Stomach (tissue), 8 donors: ENCODE measurements at regions not wholly inside any gene's neighbourhood (a gene's known extent, or its start where the extent isn't known, plus 50 kb on each side); places are given as distances from the start of the nearest gene placed in this dataset.

ENCODE experiments used
- DNase-seq, 2 donors: peaks; one replicate each; pipeline versions ENCODE4 v3.0.0 to v3.0.0-alpha.2; 2013 to 2019
- H3K27ac ChIP-seq, 5 donors: fragments of 200-600 bp in 4 of 5; sonication (generic) in 4 of 5; one replicate each; pipeline ENCODE4 v1.5.1; 2013 to 2019; ENCODE audit warnings: mild to moderate bottlenecking in 1 of 5, moderate library complexity in 1 of 5
- H3K27me3 ChIP-seq, 3 donors: fragments of 200-600 bp; sonication (generic); one replicate each; pipeline ENCODE4 v1.5.1; 2017 to 2019; ENCODE audit warnings: mixed run types in 1 of 3
- H3K36me3 ChIP-seq, 4 donors: fragments of 200-600 bp; sonication (generic); 1 replicate in 3 of 4; 2 replicates in 1 of 4; pipeline ENCODE4 v1.5.1; 2016 to 2019
- H3K4me1 ChIP-seq, 4 donors: fragments of 200-600 bp; sonication (generic); one replicate each; pipeline ENCODE4 v1.5.1; 2016 to 2019
- H3K4me3 ChIP-seq, 4 donors: fragments of 200-600 bp; sonication (generic) in 3 of 4; one replicate each; pipeline ENCODE4 v1.5.1; 2016 to 2019; ENCODE audit warnings: mild to moderate bottlenecking in 1 of 4
- H3K9me3 ChIP-seq, 4 donors: fragments of 200-600 bp; sonication (generic); one replicate each; pipeline ENCODE4 v1.5.1; 2016 to 2019
- EP300 ChIP-seq: sonication (generic); formaldehyde crosslinking; IDR thresholded peaks from one replicate; pipeline ENCODE4 v1.6.1; 2017; ENCODE audit warnings: antibody characterized with exemption
- POLR2A ChIP-seq, 4 donors: fragments of 450-650 bp; IDR thresholded peaks; one replicate each; pipeline ENCODE4 v1.6.1; 2016; ENCODE audit warnings: antibody characterized with exemption in 4 of 4, control low read depth in 2 of 4, mild to moderate bottlenecking in 1 of 4, moderate library complexity in 1 of 4
- POLR2AphosphoS5 ChIP-seq, 3 donors: sonication (generic); formaldehyde crosslinking; IDR thresholded peaks; one replicate each; pipeline ENCODE4 v1.6.1; 2016; ENCODE audit warnings: antibody characterized with exemption in 3 of 3
- WGBS, 5 donors: extraction: QIAGEN DNeasy Blood & Tissue Kit in 3 of 5; methylation state at CpG; one replicate each; pipeline versions ENCODE4 v1.1.5 to v1.1.7; 2013 to 2018; 5-methylcytosine and 5-hydroxymethylcytosine counted together
- intact Hi-C: fragments of 100-400 bp; cut with DNase I; formaldehyde crosslinking; loops from one replicate; pipeline ENCODE4 v1.15.1; 2023; ENCODE audit warnings: low total_unique reads
- TF ChIP-seq, protein P1 (sequence below), 7 experiments: fragments of 450-650 bp in 4 of 7; fragments of 200-600 bp in 3 of 7; sonication (generic) in 3 of 7; IDR thresholded peaks; one replicate each; pipeline ENCODE4 v1.5.1; 2016 to 2019; ENCODE audit warnings: antibody characterized with exemption in 7 of 7, control low read depth in 2 of 7, mild to moderate bottlenecking in 1 of 7
- donor health status: healthy with polysubstance abuse.
- donor health status: Bipolar disorder and iron deficiency.
- donor health status: healthy.

DNA sequence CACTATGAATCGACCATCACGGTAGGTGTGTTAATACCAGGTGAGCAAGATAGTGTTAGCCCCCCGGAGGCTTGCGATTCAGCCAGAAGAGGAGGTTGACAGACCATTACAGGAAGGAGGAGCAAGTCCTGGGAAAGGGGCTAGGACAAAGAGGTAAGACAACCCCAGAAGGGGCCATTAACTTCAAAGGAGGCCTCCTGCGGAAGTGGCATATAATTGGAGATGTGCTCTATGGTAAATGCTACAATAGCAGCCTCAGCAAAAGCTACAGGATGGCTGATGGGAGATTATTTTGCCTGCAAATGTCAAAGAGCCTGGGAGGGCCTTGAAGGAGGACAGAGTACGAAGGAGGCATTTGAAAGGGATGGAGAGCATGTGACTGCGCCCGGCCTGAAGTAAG, 108.6 kb upstream of the CITED2 start:
- WGBS, 5 donors, result 92 to 96% (median 95%) methylated on average over 8 of the region's 8 CpGs

DNA sequence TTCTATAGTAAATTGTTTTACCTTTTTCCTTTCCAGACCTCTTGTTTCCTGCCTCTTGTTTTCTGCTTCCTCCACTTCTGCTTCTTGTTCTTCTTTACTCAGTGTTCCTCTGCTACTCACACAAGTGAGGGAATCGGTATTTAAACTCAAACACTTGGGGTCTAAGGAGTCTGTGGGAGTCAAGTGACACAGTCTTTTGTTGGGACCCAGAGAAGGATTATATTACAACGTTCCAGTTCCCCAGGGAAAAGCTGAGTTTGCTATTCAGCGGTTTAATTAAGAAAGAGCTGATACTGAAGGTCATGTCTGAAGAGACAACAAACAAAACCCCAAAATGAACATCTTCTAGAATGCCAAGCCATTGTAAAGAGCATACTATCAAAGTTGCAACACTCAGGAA, 107.8 kb upstream of the CITED2 start:
- no peaks in the 10 kb centered on the region for H3K36me3 ChIP-seq
- intact Hi-C loops, result no loop called here
- no peak for DNase-seq
- no peak overlapping the region for H3K4me3 ChIP-seq
- H3K4me1 ChIP-seq, result peaks cover 0 to 8% (median 0%) of the 10 kb centered on the region in 4 donors
- no peak overlapping the region for H3K27ac ChIP-seq
- 46 to 54% (median 51%) methylated on average over 3 of the region's 3 CpGs for WGBS, 5 donors
- no peaks in the 10 kb centered on the region for H3K9me3 ChIP-seq
- no peaks in the 10 kb centered on the region for H3K27me3 ChIP-seq
- no peak for TF ChIP-seq POLR2AphosphoS5 (IDR thresholded peaks at IDR 0.05)
- no peak for TF ChIP-seq POLR2A (IDR thresholded peaks at IDR 0.05)
- TF ChIP-seq EP300, result no peak

More for the DNA sequence above, 108.6 kb upstream of the CITED2 start:
- TF ChIP-seq EP300 (no peak), POLR2A (IDR thresholded peaks at IDR 0.05) (no peak), POLR2AphosphoS5 (IDR thresholded peaks at IDR 0.05) (no peak)
- TF ChIP-seq, protein P1, sequence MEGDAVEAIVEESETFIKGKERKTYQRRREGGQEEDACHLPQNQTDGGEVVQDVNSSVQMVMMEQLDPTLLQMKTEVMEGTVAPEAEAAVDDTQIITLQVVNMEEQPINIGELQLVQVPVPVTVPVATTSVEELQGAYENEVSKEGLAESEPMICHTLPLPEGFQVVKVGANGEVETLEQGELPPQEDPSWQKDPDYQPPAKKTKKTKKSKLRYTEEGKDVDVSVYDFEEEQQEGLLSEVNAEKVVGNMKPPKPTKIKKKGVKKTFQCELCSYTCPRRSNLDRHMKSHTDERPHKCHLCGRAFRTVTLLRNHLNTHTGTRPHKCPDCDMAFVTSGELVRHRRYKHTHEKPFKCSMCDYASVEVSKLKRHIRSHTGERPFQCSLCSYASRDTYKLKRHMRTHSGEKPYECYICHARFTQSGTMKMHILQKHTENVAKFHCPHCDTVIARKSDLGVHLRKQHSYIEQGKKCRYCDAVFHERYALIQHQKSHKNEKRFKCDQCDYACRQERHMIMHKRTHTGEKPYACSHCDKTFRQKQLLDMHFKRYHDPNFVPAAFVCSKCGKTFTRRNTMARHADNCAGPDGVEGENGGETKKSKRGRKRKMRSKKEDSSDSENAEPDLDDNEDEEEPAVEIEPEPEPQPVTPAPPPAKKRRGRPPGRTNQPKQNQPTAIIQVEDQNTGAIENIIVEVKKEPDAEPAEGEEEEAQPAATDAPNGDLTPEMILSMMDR (IDR thresholded peaks at IDR 0.05), result no peak
- Histone ChIP-seq H3K27ac (no peak overlapping the region), H3K36me3 (no peaks in the 10 kb centered on the region), H3K9me3 (no peaks in the 10 kb centered on the region), H3K4me3 (no peak overlapping the region), H3K27me3 (no peaks in the 10 kb centered on the region), H3K4me1 (peaks cover 0 to 8% (median 0%) of the 10 kb centered on the region in 4 donors)
- intact Hi-C loops, result no loop called here
- DNase-seq, result no peak

DNA sequence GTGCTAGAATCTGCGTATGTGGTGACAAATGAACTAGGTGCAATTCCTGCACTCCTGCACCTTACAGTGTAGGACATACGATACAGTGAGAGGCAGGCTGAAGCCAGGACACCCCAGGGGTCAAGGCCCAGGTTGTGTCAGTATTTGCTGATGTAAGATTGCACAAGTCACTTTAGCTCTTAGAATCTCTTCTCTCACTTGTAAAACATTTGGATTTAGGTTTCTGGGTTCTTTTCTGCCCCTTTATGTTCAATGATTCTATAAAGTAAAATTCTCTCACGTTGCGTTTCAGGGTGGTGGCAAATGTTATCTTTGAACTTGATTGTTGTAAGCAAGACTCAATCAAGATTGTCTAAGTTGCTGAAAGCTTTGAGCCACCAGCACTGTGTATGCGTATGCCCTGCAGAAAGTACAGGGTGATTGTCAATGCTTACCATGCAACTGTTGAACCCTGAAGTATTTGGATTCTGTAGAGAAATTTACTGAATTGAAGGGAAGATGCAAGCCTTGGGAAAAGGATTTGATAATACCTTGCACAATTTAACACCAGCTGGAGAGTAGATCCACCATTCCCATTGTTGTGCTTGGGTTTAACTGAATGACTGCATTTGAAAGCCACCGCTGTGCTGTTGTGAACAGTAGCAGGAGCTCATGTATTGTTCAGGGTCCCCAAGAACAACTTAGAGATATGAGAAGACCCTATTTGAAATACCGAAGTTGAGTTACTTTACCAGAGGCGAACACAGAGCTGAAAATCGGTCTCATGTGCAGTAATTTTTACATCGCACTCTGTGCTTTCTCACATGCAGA, 106.1 kb upstream of the CITED2 start:
- no peak for DNase-seq
- 69 to 86% (median 82%) methylated on average over 10 of the region's 10 CpGs for WGBS, 5 donors
- no peaks in the 10 kb centered on the region for H3K36me3 ChIP-seq
- no peak overlapping the region for H3K4me3 ChIP-seq
- H3K9me3 ChIP-seq, result no peaks in the 10 kb centered on the region
- H3K27ac ChIP-seq, result no peak overlapping the region
- H3K4me1 ChIP-seq, result peaks cover 0 to 1% (median 0%) of the 10 kb centered on the region in 4 donors
- H3K27me3 ChIP-seq, result no peaks in the 10 kb centered on the region
- intact Hi-C loops, result no loop called here
- TF ChIP-seq POLR2A (IDR thresholded peaks at IDR 0.05), result no peak
- no peak for TF ChIP-seq POLR2AphosphoS5 (IDR thresholded peaks at IDR 0.05)
- TF ChIP-seq EP300, result no peak
- TF ChIP-seq, protein P1 (IDR thresholded peaks at IDR 0.05), result no peak

DNA sequence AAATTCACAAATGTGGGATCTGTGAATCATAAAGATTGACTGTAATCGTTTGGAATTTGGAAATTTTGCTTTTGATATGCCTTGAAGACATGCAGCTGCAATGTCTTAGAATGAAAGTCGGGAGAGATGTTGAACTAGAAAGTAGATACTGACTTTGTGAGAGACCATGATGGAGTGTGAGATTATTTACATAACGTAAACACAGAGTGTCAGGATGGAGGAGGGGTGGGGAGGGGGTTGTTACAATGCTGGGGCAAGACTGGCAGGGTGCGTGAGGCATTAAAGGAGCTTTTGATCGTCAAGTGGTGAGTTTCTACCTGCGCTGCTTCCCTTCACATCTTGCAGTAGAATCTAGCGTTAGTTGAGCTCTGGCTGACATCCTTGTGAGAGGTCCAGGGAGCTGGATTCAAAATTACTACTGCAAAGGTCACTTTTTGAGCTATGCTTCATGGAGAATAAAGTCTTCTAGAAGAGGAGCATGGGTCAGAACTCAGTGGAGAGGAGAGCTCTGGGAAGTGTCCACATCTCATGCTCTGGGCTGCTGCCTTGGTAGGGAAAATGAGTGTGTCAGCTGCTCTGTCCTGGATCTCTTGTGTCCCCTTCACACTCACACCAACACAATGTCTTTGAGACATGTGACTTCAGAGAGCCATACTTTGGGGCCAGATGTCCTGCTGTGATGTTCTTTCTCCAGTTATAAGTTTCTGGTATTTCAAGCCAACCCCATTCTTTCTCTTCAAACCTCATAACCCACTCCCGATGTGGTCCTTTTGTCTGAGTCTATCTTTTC, 105.2 kb upstream of the CITED2 start:
- 82 to 92% (median 86%) methylated on average over 8 of the region's 8 CpGs for WGBS, 5 donors
- no peak overlapping the region for H3K4me3 ChIP-seq
- intact Hi-C loops, result no loop called here
- no peaks in the 10 kb centered on the region for H3K27me3 ChIP-seq
- no peaks in the 10 kb centered on the region for H3K36me3 ChIP-seq
- H3K9me3 ChIP-seq, result no peaks in the 10 kb centered on the region
- no peak overlapping the region for H3K27ac ChIP-seq
- DNase-seq, result no peak
- TF ChIP-seq EP300 (no peak), POLR2A (IDR thresholded peaks at IDR 0.05) (no peak), POLR2AphosphoS5 (IDR thresholded peaks at IDR 0.05) (no peak)
- TF ChIP-seq, protein P1 (IDR thresholded peaks at IDR 0.05), result no peak
- peaks cover 0 to 9% (median 4%) of the 10 kb centered on the region in 4 donors for H3K4me1 ChIP-seq
